ENCODE measurements at regions not wholly inside any gene's neighbourhood (a gene's known extent, or its start where the extent isn't known, plus 50 kb on each side); places are given as distances from the start of the nearest gene placed in this dataset.
"Not testable (repeated sequence)": the region's sequence is repeated elsewhere in the genome, so short reads cannot be mapped to it uniquely, and the experiment has no call there.

DNA sequence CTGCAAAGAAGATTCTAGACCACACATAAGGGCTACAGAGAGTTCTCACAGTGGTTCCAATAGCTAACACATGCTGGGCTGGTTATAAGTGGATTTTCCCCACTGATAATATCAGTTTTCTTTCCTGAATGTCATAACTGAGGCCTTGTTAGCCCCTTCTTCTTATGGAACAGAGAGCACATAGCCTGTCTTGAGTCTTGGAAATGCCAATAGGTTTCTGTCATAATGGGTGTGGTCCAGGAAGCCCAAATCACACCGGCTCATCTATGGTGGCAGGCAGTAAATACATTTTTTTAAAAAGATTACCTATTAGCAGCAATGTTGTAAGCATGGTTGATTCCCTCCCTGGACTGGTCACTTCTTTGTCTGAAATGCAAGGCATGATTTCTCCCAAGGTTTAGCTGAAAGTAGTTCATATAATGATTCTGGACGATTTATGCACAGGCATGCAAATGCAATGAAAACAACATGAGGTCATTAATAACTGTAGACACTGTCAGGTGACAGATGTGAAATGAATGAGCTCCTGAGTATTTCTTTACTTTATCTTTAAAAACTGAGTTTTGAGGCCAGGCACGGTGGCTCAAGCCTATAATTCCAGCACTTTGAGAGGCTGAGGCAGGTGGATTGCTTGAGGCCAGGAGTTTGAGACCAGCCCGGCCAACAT, 67.2 kb upstream of the ATP2C1 start:
- Histone ChIP-seq H3K9me3 (no peaks in the 10 kb centered on the region), H3K4me3 (no peak overlapping the region), H3K4me1 (no peaks in the 10 kb centered on the region), H3K27ac (no peak overlapping the region), H3K36me3 (no peaks in the 10 kb centered on the region), H3K27me3 (no peaks in the 10 kb centered on the region)
- TF ChIP-seq, protein P1, sequence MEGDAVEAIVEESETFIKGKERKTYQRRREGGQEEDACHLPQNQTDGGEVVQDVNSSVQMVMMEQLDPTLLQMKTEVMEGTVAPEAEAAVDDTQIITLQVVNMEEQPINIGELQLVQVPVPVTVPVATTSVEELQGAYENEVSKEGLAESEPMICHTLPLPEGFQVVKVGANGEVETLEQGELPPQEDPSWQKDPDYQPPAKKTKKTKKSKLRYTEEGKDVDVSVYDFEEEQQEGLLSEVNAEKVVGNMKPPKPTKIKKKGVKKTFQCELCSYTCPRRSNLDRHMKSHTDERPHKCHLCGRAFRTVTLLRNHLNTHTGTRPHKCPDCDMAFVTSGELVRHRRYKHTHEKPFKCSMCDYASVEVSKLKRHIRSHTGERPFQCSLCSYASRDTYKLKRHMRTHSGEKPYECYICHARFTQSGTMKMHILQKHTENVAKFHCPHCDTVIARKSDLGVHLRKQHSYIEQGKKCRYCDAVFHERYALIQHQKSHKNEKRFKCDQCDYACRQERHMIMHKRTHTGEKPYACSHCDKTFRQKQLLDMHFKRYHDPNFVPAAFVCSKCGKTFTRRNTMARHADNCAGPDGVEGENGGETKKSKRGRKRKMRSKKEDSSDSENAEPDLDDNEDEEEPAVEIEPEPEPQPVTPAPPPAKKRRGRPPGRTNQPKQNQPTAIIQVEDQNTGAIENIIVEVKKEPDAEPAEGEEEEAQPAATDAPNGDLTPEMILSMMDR (IDR thresholded peaks at IDR 0.05) = no peak
- TF ChIP-seq POLR2A (IDR thresholded peaks at IDR 0.05) = no peak
- DNase-seq = no peak

DNA sequence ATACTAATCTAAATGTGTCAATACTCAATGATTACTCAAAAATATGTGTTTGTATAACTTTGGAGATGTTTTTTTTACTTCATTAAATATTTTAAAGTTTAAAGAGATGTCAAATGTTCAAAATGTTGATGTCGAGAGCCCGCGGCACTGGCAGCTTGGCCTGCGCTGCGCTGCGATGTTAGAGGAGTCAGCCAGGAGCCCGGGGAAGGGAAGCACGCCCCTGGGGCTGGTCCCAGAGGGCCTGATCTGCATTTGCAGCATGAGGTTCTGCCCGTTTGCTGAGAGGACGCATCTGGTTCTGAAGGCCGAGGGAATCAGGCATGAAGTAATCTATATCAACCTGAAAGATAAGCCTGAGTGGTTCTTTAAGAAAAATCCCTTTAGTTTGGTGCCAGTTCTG, 66.4 kb upstream of the ATP2C1 start:
- no peak for TF ChIP-seq POLR2A (IDR thresholded peaks at IDR 0.05)
- TF ChIP-seq, protein P1 (IDR thresholded peaks at IDR 0.05) = no peak
- Histone ChIP-seq H3K4me1 (no peaks in the 10 kb centered on the region), H3K27ac (no peak overlapping the region), H3K9me3 (no peaks in the 10 kb centered on the region), H3K4me3 (no peak overlapping the region), H3K27me3 (no peaks in the 10 kb centered on the region), H3K36me3 (no peaks in the 10 kb centered on the region)
- DNase-seq = no peak

DNA sequence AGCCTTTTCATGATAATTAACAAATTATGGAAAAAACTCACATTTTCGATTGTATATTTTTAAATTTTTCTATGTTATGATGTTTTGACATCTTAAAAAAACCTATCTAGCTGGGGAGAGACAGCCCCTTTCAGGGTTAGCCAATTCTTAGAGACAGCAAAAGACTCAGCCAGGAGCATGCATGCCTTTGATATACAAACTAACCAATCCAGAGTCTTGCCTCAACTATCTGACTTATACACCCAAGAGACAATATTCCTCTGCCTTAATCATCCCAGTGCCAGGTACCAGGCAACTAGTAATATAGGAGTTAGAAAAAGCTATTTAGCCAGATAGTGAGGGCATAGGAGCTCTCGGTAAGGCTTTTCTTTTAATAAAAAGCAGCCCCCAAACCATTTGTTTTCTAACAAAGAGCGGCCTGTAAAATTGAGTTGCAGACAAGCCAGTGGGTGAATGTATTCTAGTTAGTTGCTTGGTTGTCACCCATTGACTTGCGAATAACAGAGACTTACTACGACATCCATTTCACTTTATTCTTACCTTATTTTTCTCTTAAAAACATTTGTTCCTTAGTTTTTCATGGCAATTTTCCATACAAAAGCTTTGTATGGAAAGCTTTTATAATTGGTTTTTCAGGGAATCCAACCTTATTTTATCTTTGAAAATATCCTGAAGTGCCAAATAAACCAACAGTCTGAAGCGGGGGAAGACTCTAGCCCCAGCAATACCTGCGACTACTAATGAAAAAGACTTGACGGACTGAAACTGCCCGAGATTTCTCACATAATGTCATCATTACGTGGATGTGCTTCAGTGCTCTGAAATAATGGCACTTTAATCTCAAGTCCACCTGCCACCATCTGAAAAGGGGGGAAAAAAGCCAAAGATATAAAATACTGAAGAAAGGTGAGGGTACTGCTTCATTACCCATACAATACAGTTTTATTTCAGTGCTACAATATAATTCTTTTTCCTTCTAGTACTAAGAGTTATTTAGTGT, 64.6 kb upstream of the ATP2C1 start:
- TF ChIP-seq, protein P1 (IDR thresholded peaks at IDR 0.05) = no peak
- no peak for TF ChIP-seq POLR2A (IDR thresholded peaks at IDR 0.05)
- no peaks in the 10 kb centered on the region for H3K9me3 ChIP-seq

DNA sequence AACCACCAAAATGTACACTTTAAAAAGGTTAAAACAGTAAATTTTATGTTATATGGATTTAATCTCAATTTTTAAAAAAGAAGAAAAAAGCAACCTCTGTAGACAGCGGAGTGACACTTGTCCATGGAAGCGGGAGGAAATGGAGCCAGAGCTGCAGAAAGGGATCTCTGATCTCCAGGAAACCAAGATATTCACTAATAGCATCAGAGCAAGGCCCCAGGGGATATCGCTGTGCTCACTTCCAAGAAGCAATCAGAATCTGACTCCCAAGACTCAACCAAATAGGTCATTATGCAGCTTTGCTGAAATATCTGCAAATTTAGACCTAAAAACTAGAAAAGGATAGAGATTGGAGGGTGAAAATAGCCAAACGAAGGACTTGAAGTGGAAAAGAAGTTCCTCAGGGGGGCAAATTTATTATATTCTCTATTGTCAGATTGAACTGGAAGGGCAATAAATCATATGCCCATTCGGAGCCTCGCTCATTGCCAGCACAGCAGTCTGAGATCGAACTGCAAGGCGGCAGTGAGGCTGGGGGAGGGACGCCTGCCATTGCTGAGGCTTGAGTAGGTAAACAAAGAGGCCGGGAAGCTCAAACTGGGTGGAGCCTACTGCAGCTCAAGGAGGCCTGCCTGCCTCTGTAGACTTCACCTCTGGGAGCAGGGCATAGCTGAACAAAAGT, 62.0 kb upstream of the ATP2C1 start:
- DNase-seq = no peak
- H3K27ac ChIP-seq = no peak overlapping the region
- no peak overlapping the region for H3K4me3 ChIP-seq

More for the DNA sequence above, 64.6 kb upstream of the ATP2C1 start:
- Histone ChIP-seq H3K4me1 (no peaks in the 10 kb centered on the region), H3K36me3 (no peaks in the 10 kb centered on the region), H3K27me3 (no peaks in the 10 kb centered on the region), H3K27ac (no peak overlapping the region), H3K4me3 (no peak overlapping the region)
- DNase-seq = no peak

DNA sequence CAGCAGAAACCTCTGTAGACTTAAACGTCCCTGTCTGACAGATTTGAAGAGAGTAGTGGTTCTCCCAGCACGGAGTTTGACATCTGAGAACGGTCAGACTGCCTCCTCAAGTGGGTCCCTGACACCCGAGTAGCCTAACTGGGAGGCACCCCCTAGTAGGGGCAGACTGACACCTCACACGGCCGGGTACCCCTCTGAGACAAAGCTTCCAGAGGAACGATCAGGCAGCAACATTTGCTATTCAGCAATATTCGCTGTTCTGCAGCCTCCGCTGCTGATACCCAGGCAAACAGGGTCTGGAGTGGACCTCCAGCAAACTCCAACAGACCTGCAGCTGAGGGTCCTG, 61.5 kb upstream of the ATP2C1 start:
- H3K4me3 ChIP-seq, H3K27ac ChIP-seq, H3K36me3 ChIP-seq, DNase-seq, H3K27me3 ChIP-seq, H3K4me1 ChIP-seq, H3K9me3 ChIP-seq: not testable (repeated sequence)

More for the DNA sequence above, 62.0 kb upstream of the ATP2C1 start:
- H3K27me3 ChIP-seq = no peaks in the 10 kb centered on the region
- TF ChIP-seq, protein P1 (IDR thresholded peaks at IDR 0.05) = no peak
- TF ChIP-seq POLR2A (IDR thresholded peaks at IDR 0.05) = no peak
- H3K9me3 ChIP-seq = no peaks in the 10 kb centered on the region
- H3K36me3 ChIP-seq = no peaks in the 10 kb centered on the region
- H3K4me1 ChIP-seq = no peaks in the 10 kb centered on the region

All from Peyer's patch (tissue), 4 donors.